HG02981 (cell line): ENCODE measurements at regions not wholly inside any gene's neighbourhood (a gene's known extent, or its start where the extent isn't known, plus 50 kb on each side); places are given as distances from the start of the nearest gene placed in this dataset.

Source experiments
- ATAC-seq: cut with Tn5 transposase; IDR thresholded peaks from one replicate; pipeline ENCODE4 v1.9.1; 2021; ENCODE audit warnings: mild to moderate bottlenecking, moderate library complexity; ENCODE audit not compliant: unreplicated experiment

DNA sequence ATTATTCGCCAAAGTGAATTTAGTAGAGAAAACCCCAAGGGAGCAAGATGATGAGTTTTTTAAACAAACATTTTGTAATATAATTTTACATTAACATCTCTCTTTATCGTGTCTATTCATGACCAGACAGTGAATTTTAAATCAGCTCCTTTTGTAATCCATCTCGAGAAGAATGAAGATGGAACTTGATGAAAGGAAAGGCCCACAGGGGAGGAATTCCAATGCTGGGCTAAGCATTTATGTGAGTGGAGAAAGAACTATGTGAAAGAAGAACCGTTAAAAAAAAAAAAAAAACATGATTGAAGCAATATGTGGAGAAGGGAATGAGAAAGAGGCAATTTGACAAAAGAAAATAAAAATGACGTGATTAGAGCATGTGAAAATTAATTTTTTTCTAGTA, 170.6 kb downstream of the KCTD12 start:
- no peak for ATAC-seq

DNA sequence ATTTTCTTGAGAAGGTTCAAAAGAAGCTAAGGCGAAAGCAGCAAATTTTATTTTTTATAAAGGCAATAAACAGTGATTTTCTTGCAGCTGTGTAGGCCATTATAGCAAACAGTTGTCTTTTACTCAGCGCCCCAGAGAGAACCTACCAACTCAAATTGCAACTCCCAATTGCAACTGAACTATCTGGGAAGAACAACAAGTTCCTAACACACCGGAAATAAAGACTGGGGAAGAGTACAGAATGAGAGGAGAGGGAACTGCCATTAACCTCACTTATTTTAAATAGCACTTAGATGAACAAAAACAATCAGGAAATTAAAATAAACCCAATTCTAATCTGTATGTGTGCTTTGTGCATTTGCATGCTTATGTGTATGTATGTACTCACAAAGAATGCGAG, 171.1 kb downstream of the KCTD12 start:
- ATAC-seq, result no peak

- no peak for ATAC-seq
Observed at GRCh38 chr13:76713280-76713679, 172.9 kb downstream of the KCTD12 start.

DNA sequence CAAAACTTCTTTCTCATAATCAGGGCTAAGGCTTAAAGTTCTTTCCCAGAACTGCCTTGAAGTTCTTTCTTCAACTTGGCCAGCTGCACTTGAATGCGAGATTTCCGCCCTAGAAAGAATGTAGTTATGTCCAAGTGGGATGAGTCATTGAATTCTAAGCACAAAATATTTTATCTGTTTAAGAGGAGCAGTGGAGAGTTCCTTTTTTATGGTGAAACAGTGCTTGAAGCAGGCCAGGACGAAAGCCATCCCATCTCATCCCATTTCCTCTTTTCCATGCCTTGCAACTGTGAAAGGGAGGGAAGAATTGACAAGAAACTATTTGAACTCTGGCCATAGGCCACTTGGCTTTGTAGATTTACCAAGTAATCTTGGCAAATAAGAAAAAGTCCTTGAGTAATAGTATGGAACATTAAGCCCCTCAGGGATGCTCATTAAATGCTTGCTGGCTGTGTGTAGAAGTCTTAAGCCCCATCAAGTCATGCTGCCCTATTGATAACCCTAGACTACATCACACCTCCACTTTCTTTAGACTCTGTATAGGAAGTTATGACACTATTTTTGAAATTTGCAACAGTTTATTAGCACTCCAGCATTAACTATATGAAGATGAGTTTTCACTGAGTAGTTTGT, 174.5 kb downstream of the KCTD12 start:
- no peak for ATAC-seq

GRCh38 chr13:76709851-76710250, 176.4 kb downstream of the KCTD12 start:
- no peak for ATAC-seq

- ATAC-seq, result no peak
Observed at GRCh38 chr13:76708138-76708688, 178.0 kb downstream of the KCTD12 start.

DNA sequence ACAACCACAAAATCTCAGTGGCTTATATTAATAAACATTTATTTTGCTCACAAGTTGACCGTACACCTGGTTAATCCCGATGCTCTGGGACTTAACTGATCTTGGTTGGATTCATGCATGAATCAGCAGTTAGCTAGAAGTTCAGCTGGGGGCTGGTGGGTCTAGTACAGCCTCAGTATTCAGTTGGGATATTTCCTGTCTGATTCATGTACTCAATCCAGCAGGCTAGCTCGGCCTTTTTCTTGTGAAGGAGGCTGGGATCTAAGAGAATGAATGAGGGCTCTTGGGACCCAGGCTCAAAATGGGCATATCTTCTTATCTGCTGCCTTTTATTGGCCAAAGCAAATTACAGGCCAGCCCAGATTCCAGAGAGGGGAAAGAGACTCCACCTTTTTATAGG, 178.8 kb downstream of the KCTD12 start:
- no peak for ATAC-seq

GRCh38 chr13:76703621-76704288, 182.4 kb downstream of the KCTD12 start:
- no peak for ATAC-seq

DNA sequence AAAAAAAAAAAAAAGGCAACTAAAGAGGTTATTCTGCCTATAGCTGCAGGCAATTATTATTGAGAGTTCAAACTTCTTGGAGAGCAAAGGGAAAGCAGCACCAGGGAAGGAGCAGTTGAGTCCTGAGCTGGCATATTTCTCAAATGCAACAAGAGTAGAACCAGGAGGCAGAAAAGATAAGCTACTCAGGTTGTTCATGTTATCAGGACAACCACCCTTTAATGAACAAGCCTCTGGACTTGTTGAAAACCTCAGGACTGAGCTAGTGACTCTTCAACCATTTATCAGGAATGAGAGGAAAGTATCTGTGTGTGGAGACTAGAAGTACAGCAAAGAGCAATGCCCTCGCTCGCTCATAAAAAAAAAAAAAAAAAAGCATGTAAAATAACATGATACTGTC, 183.0 kb downstream of the KCTD12 start:
- no peak for ATAC-seq

GRCh38 chr13:76697288-76697687, 188.9 kb downstream of the KCTD12 start:
- ATAC-seq, result no peak

DNA sequence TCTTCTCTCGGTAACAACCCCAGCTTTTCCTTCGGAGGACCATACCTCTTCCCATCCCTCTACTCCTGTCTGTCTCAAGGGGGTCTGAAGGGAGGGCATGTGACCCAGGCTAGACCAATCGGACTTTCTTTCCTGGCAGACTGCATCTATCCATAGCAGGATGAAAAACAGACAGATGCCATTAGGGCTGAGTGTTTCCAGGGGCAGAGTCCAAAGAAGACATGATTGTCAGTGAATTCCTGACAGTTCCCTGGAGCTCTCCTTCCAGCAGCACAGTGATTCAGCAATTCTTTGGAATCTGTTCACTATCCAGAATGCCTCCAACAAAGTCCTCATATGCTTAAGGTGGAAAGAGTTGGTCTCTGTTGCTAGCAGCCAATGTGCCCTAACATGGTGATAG, 189.8 kb downstream of the KCTD12 start:
- no peak for ATAC-seq

DNA sequence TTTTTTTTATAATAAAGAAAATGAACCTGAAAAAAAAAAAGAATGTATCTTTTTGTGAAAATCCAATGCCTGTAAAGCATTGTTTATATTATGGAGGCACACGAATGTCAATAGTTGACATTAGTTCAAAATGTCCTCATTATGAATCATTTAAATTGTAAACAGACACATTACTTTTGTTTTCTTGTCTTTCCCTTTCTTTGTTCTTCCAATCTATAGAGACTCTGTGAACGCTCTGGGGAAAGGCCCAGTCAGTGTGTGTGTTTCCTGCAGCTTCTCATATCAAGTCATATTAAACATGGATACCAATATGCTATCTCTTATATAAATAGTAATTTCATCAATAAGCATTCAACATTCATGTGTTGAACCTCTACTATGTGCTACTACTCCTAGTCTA, 193.1 kb downstream of the KCTD12 start:
- ATAC-seq, result no peak

GRCh38 chr13:76692346-76692745, 193.9 kb downstream of the KCTD12 start:
- ATAC-seq, result no peak

GRCh38 chr13:76690611-76691010, 195.6 kb downstream of the KCTD12 start:
- no peak for ATAC-seq

GRCh38 chr13:76687467-76687866, 198.7 kb downstream of the KCTD12 start:
- no peak for ATAC-seq

GRCh38 chr13:76685938-76686337, 200.3 kb downstream of the KCTD12 start:
- ATAC-seq, result no peak

- ATAC-seq, result no peak
Observed at GRCh38 chr13:76684336-76684735, 201.9 kb downstream of the KCTD12 start.

DNA sequence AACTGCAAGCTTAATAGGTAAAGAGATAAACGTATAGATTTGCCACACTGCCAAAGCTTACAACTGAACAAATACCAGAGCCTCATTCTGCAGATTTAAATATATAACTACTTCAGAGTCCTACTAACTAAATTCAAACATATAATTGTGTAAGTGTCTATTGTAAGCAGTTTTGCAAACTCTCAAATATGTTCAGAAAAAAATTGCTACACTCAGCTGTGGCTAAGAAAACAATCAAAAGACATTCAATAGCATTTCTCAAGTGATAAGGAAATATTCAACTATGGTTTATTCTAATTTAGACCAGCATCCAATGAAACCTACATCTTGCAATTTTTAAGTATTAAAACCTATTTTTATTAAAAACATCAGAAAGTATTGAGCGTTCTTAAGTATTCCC, 202.4 kb downstream of the KCTD12 start:
- ATAC-seq, result no peak

GRCh38 chr13:76683168-76683567, 203.0 kb downstream of the KCTD12 start:
- ATAC-seq, result no peak

- no peak for ATAC-seq
Observed at GRCh38 chr13:76680112-76680511, 206.1 kb downstream of the KCTD12 start.

- ATAC-seq, result no peak
Observed at GRCh38 chr13:76677043-76677442, 209.2 kb downstream of the KCTD12 start.

- no peak for ATAC-seq
Observed at GRCh38 chr13:76672420-76672819, 213.8 kb downstream of the KCTD12 start.

DNA sequence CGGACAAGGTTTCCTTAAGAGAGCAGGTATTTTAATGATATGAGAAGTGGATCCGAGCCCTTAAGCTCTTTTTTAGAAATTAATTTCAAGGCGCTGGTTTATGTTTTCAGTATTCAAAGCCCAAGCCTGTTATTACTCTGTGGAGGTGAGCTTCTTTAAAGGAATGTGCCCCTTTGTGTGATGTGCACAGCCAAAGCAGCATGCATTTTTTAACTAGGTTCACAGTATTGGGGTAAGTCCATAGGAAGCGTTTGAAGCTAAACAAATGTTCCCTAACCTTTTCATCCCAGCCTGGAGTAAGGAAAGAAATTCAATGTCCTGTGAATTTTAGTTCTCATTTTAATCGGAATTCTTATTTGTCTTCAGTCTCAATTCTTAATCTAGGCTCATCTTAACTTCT, 217.5 kb downstream of the KCTD12 start:
- no peak for ATAC-seq
